ENCODE measurements at regions not wholly inside any gene's neighbourhood (a gene's known extent, or its start where the extent isn't known, plus 50 kb on each side); places are given as distances from the start of the nearest gene placed in this dataset.

GRCh38 chr6:144400321-144400720, 115.2 kb downstream of the UTRN start:
- TF ChIP-seq POLR2A (IDR thresholded peaks at IDR 0.05) (no peak), CTCF (IDR thresholded peaks at IDR 0.05) (no peak), POLR2AphosphoS5 (IDR thresholded peaks at IDR 0.05) (no peak), EP300 (IDR thresholded peaks at IDR 0.05) (no peak)
